ENCODE measurements at regions not wholly inside any gene's neighbourhood (a gene's known extent, or its start where the extent isn't known, plus 50 kb on each side); places are given as distances from the start of the nearest gene placed in this dataset.

GRCh38 chr22:48567213-48567975, 1260.3 kb downstream of the BRD1 start:
- DNase-seq: no peak

DNA sequence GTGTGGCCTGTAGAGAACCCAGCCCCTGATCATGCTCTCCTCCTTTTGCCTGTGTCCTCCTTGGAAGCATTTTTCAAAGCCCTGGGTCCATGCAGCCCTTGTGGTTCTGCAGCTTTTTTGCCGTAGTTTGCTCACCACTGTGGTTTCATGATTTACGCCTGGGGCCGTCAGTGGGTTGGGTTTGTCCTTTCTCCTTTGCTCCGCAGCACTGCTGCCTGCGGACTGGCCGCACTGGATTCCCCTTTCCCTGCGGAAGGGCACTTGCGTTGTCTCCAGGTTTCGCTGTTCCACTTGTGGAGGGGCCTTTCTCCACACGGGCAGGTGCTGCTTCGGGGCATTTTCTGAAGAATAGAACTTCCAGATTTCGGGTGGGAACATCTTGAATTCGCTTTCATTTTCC, 1260.9 kb downstream of the BRD1 start:
- DNase-seq: no peak

- no peak for DNase-seq
Observed at GRCh38 chr22:48565901-48566501, 1261.7 kb downstream of the BRD1 start.

DNA sequence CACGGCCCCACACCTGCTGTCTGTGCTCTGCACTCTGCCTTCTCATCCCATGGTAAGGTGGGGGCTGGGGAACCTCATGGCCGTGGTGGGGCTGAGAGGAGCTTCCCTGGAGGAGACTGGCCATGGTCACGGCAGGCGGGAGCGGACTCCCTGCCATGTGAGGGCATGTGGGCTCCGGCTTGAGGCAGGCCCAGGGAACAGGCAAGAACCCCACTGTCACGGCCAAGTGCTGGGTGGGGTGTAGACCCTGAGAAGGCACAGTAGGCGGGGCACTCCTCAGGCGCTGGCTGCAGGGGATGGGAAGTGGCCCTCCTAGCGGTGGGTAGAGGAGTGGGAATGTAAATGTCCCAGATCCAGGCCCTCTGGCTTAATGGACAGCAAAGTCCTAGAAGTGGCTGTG, 1262.7 kb downstream of the BRD1 start:
- no peak for DNase-seq

DNA sequence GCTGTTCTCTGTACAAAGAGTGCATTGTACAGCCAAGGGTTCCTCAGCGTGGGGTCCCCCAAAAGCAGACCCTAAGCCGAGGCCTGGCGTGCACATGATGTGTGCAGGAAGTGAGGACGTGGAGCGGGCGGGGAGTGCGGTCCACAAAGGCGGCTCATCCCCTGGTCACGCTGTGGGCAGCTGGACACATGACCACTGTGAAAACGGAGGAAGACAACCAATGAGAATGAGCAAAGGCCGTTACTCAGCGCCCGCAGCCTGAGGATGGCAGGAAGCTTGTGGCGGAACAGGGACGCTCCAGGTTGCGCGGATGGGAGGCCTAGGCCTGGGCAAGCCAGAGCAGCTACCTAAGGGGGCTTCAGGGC, 1263.7 kb downstream of the BRD1 start:
- no peak for DNase-seq

GRCh38 chr22:48563118-48563965, 1264.3 kb downstream of the BRD1 start:
- no peak for DNase-seq

- DNase-seq: no peak
Observed at GRCh38 chr22:48561676-48562075, 1266.0 kb downstream of the BRD1 start.

GRCh38 chr22:48560836-48561235, 1266.8 kb downstream of the BRD1 start:
- no peak for DNase-seq

DNA sequence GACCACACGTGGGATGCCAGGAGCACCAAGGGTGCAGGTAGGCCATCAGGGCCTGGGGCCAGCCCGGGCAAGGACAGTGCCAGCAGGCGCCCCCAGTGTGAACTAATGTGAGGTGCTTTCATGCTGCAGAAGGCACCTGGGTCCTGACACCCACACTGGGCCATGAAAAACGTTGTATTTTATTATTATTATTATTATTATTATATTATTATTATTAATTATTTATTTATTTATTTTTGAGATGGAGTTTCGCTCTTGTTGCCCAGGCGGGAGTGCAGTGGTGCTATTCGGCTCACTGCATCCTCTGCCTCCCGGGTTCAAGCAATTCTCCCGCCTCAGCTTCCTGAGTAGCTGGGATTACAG, 1267.3 kb downstream of the BRD1 start:
- no peak for DNase-seq

GRCh38 chr22:48559647-48560388, 1267.9 kb downstream of the BRD1 start:
- DNase-seq: no peak

- no peak for DNase-seq
Observed at GRCh38 chr22:48558606-48559402, 1268.9 kb downstream of the BRD1 start.

- no peak for DNase-seq
Observed at GRCh38 chr22:48558016-48558415, 1269.7 kb downstream of the BRD1 start.

GRCh38 chr22:48557473-48557872, 1270.2 kb downstream of the BRD1 start:
- no peak for DNase-seq

GRCh38 chr22:48556751-48557150, 1270.9 kb downstream of the BRD1 start:
- no peak for DNase-seq

GRCh38 chr22:48556222-48556621, 1271.5 kb downstream of the BRD1 start:
- DNase-seq: no peak

GRCh38 chr22:48555606-48556005, 1272.1 kb downstream of the BRD1 start:
- DNase-seq: no peak

DNA sequence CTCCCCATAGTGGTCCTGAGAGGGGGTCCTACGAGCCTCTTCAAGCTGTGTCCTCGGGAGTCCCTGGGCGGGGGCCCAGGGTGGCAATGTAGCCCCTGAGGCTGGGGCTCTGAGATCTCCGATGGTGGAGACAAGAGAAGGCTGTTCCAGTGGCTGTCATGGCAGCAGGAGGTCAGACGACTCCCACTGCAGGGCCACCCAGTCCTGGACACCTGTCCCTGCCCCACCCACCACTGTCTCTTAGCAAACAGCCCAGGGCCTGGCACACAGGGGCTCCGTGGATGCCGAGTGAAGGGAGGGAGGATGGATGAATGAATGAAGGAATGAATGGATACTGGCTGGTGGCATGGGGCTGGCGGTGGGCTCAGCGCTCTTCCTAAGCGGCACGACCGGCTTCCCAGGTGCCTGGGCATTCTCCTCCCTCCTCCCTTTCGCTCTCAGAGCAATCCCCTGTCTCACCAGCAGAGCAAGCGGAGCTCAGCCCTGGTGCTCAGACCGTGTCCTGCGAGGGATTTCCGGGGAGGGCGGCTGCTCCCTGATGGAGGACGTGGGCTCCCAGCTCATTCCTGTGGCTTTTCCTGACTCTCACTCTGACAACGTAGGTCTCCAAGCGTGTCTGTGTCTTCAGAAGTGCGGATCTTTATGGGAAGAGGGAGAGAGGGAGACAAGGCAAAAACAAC, 1272.6 kb downstream of the BRD1 start:
- DNase-seq: no peak

DNA sequence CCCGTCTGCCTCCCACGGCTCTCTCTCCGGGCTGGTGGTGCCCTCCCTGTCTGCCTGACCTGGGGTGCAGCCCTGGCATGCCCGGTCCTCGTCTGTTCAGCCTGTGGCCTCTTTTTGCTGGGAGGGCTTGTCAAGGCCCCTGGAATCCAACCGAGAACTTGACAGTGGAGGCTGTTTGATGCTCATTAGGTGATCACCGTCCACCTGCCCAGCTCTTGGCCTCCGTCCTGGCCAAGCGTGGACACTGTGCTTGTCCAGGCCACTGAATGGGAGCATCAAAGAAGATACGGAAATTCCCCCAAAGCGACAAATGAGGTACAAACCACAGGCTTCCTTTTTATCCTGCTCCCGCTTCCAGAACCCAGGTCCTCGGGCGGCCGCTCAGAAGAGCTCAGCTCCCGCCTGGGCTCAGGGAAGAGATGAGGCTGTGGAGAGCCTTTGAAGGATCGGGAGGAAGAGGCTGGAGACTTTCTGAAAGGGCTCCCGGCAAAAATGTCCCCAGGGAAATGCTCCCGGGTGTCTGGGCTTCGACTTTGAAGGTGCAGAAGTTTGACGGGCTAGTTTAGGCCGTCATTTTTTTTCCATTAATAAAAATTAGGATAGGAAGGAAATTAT, 1273.9 kb downstream of the BRD1 start:
- no peak for DNase-seq

- DNase-seq: no peak
Observed at GRCh38 chr22:48553119-48553518, 1274.6 kb downstream of the BRD1 start.

GRCh38 chr22:48551716-48552268, 1275.9 kb downstream of the BRD1 start:
- DNase-seq: no peak

- no peak for DNase-seq
Observed at GRCh38 chr22:48551061-48551460, 1276.6 kb downstream of the BRD1 start.
